GM12873 (cell line): ENCODE measurements at regions not wholly inside any gene's neighbourhood (a gene's known extent, or its start where the extent isn't known, plus 50 kb on each side); places are given as distances from the start of the nearest gene placed in this dataset.

Experiments used
- CTCF ChIP-seq: IDR thresholded peaks from 2 replicates; pipeline ENCODE4 v1.5.1; 2012; ENCODE audit warnings: low read depth, mild to moderate bottlenecking, moderate library complexity, low read length, control low read depth; ENCODE audit not compliant: insufficient read depth; ENCODE audit errors: missing control alignments

GRCh38 chr2:200219309-200220113 is 87.0 kb upstream of the SPATS2L start:
- TF ChIP-seq CTCF = no peak

GRCh38 chr2:200220251-200220650 is 86.2 kb upstream of the SPATS2L start:
- TF ChIP-seq CTCF = no peak

- TF ChIP-seq CTCF = no peak
These were observed 85.2 kb upstream of the SPATS2L start for GRCh38 chr2:200221055-200221955.

- TF ChIP-seq CTCF = no peak
These were observed 83.7 kb upstream of the SPATS2L start for GRCh38 chr2:200222791-200223190.

- TF ChIP-seq CTCF = no peak
These were observed 83.2 kb upstream of the SPATS2L start for GRCh38 chr2:200223205-200223784.

- TF ChIP-seq CTCF = no peak
These were observed 80.5 kb upstream of the SPATS2L start for GRCh38 chr2:200225951-200226350.
